A549 (cell line): ENCODE measurements at regions not wholly inside any gene's neighbourhood (a gene's known extent, or its start where the extent isn't known, plus 50 kb on each side); places are given as distances from the start of the nearest gene placed in this dataset.

Experiments
- CHD2 ChIP-seq: fragments of 150-350 bp; IDR thresholded peaks from 2 replicates; pipeline ENCODE4 v1.6.1; 2014; ENCODE audit warnings: low read length; ENCODE audit not compliant: partially characterized antibody
- EP300 ChIP-seq, 2 experiments: fragments of >200 bp; sonication (Bioruptor Twin); formaldehyde crosslinking; IDR thresholded peaks; 2 replicates in 1 of 2; 3 replicates in 1 of 2; pipeline ENCODE4 v1.6.1; 2016 to 2017
- NR3C1 ChIP-seq: fragments of >200 bp; sonication (Bioruptor Twin); formaldehyde crosslinking; IDR thresholded peaks from 3 replicates; pipeline ENCODE4 v1.6.1; 2017
- POLR2A ChIP-seq: IDR thresholded peaks from 2 replicates; pipeline ENCODE4 v1.6.1; 2012; ENCODE audit warnings: mild to moderate bottlenecking, low read length
- RCOR1 ChIP-seq: fragments of 150-350 bp; IDR thresholded peaks from 2 replicates; pipeline ENCODE4 v1.6.1; 2014; ENCODE audit warnings: antibody characterized with exemption, low read length, low read depth
- RFX5 ChIP-seq: fragments of 450-650 bp; IDR thresholded peaks from 2 replicates; pipeline ENCODE4 v1.7.1; 2014; ENCODE audit warnings: antibody characterized with exemption, mild to moderate bottlenecking, moderate library complexity
- TF ChIP-seq, protein P1 (sequence below): fragments of >200 bp; sonication (Bioruptor Twin); formaldehyde crosslinking; IDR thresholded peaks from 3 replicates; pipeline ENCODE4 v1.5.1; 2016
- TF ChIP-seq, protein P2 (sequence below): fragments of 150-350 bp; IDR thresholded peaks from 2 replicates; pipeline ENCODE4 v1.6.1; 2014; ENCODE audit warnings: low read depth, mild to moderate bottlenecking, low read length
- TF ChIP-seq, protein P3 (sequence below): fragments of 200-600 bp; sonication (generic); IDR thresholded peaks from 2 replicates; pipeline ENCODE4 v1.6.1; 2016; ENCODE audit warnings: antibody characterized with exemption, mild to moderate bottlenecking, moderate library complexity

DNA sequence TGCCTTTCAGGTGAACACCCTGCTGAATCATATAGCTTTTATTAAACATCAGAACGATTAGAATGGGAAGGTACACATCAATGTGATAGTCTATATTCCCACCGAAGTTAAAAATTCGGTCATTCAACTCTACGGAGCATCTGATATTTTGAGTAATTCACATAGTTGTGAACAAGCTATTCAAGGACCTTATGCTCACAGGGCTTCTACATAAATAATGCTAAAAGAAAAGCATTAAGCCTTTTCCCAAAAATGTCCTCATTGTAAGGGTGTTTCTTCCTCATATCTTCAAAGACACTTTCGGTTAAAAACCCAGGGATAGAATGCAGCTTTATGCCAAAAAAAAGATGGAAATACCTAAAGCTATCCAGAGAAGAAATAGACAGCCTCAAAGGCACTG is 79.7 kb upstream of the EDNRA start:
- TF ChIP-seq NR3C1 (no peak), POLR2A (no peak), RFX5 (no peak), CHD2 (no peak), EP300 (IDR thresholded peaks at IDR 0.05) (no peak), RCOR1 (no peak)
- TF ChIP-seq, protein P1, sequence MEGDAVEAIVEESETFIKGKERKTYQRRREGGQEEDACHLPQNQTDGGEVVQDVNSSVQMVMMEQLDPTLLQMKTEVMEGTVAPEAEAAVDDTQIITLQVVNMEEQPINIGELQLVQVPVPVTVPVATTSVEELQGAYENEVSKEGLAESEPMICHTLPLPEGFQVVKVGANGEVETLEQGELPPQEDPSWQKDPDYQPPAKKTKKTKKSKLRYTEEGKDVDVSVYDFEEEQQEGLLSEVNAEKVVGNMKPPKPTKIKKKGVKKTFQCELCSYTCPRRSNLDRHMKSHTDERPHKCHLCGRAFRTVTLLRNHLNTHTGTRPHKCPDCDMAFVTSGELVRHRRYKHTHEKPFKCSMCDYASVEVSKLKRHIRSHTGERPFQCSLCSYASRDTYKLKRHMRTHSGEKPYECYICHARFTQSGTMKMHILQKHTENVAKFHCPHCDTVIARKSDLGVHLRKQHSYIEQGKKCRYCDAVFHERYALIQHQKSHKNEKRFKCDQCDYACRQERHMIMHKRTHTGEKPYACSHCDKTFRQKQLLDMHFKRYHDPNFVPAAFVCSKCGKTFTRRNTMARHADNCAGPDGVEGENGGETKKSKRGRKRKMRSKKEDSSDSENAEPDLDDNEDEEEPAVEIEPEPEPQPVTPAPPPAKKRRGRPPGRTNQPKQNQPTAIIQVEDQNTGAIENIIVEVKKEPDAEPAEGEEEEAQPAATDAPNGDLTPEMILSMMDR = no peak
- TF ChIP-seq, protein P2, sequence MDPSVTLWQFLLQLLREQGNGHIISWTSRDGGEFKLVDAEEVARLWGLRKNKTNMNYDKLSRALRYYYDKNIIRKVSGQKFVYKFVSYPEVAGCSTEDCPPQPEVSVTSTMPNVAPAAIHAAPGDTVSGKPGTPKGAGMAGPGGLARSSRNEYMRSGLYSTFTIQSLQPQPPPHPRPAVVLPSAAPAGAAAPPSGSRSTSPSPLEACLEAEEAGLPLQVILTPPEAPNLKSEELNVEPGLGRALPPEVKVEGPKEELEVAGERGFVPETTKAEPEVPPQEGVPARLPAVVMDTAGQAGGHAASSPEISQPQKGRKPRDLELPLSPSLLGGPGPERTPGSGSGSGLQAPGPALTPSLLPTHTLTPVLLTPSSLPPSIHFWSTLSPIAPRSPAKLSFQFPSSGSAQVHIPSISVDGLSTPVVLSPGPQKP = no peak
- TF ChIP-seq, protein P3, sequence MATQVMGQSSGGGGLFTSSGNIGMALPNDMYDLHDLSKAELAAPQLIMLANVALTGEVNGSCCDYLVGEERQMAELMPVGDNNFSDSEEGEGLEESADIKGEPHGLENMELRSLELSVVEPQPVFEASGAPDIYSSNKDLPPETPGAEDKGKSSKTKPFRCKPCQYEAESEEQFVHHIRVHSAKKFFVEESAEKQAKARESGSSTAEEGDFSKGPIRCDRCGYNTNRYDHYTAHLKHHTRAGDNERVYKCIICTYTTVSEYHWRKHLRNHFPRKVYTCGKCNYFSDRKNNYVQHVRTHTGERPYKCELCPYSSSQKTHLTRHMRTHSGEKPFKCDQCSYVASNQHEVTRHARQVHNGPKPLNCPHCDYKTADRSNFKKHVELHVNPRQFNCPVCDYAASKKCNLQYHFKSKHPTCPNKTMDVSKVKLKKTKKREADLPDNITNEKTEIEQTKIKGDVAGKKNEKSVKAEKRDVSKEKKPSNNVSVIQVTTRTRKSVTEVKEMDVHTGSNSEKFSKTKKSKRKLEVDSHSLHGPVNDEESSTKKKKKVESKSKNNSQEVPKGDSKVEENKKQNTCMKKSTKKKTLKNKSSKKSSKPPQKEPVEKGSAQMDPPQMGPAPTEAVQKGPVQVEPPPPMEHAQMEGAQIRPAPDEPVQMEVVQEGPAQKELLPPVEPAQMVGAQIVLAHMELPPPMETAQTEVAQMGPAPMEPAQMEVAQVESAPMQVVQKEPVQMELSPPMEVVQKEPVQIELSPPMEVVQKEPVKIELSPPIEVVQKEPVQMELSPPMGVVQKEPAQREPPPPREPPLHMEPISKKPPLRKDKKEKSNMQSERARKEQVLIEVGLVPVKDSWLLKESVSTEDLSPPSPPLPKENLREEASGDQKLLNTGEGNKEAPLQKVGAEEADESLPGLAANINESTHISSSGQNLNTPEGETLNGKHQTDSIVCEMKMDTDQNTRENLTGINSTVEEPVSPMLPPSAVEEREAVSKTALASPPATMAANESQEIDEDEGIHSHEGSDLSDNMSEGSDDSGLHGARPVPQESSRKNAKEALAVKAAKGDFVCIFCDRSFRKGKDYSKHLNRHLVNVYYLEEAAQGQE = no peak
